Fibroblast of the conjunctiva (primary cell): ENCODE measurements at regions not wholly inside any gene's neighbourhood (a gene's known extent, or its start where the extent isn't known, plus 50 kb on each side); places are given as distances from the start of the nearest gene placed in this dataset.
A peak's percentile ranks its signal among the peaks of the same experiment; 100 is the strongest.
"Not testable (repeated sequence)": the region's sequence is repeated elsewhere in the genome, so short reads cannot be mapped to it uniquely, and the experiment has no call there.

ENCODE experiments used
- DNase-seq: peaks from one replicate; pipeline ENCODE4 v3.0.0-alpha.2; 2010; ENCODE audit warnings: low read depth

GRCh38 chr10:111598433-111599059, 521.7 kb downstream of the ADRA2A start:
- DNase-seq, result peak; percentile 40

GRCh38 chr10:111599943-111600342, 523.1 kb downstream of the ADRA2A start:
- DNase-seq, result no peak

- no peak for DNase-seq
Observed at GRCh38 chr10:111600772-111601171, 523.9 kb downstream of the ADRA2A start.

GRCh38 chr10:111612273-111612672, 535.4 kb downstream of the ADRA2A start:
- no peak for DNase-seq

GRCh38 chr10:111634191-111634590, 549.4 kb downstream of the GPAM start:
- DNase-seq, result no peak

GRCh38 chr10:111646021-111646420, 537.5 kb downstream of the GPAM start:
- no peak for DNase-seq

- peak; percentile 59 for DNase-seq
Observed at GRCh38 chr10:111648046-111648445, 535.5 kb downstream of the GPAM start.

- DNase-seq, result not testable (repeated sequence)
Observed at GRCh38 chr10:111649080-111649479, 534.5 kb downstream of the GPAM start.

GRCh38 chr10:111650088-111650487, 533.5 kb downstream of the GPAM start:
- no peak for DNase-seq

GRCh38 chr10:111656066-111656465, 527.5 kb downstream of the GPAM start:
- no peak for DNase-seq

GRCh38 chr10:111677759-111678158, 505.8 kb downstream of the GPAM start:
- no peak for DNase-seq

GRCh38 chr10:111686796-111687195, 496.8 kb downstream of the GPAM start:
- DNase-seq, result no peak

- DNase-seq, result no peak
Observed at GRCh38 chr10:111698711-111699110, 484.9 kb downstream of the GPAM start.

- no peak for DNase-seq
Observed at GRCh38 chr10:111703986-111704385, 479.6 kb downstream of the GPAM start.

- peak; percentile 41 for DNase-seq
Observed at GRCh38 chr10:111705021-111705420, 478.5 kb downstream of the GPAM start.

GRCh38 chr10:111706331-111706730, 477.2 kb downstream of the GPAM start:
- DNase-seq, result no peak

GRCh38 chr10:111707076-111707475, 476.5 kb downstream of the GPAM start:
- DNase-seq, result peak; percentile 28

GRCh38 chr10:111709603-111710002, 474.0 kb downstream of the GPAM start:
- no peak for DNase-seq

GRCh38 chr10:111716032-111716431, 467.5 kb downstream of the GPAM start:
- DNase-seq, result no peak

GRCh38 chr10:111724121-111724520, 459.4 kb downstream of the GPAM start:
- no peak for DNase-seq

- no peak for DNase-seq
Observed at GRCh38 chr10:111725050-111725449, 458.5 kb downstream of the GPAM start.

- DNase-seq, result no peak
Observed at GRCh38 chr10:111732166-111732785, 451.3 kb downstream of the GPAM start.

- no peak for DNase-seq
Observed at GRCh38 chr10:111739125-111739873, 444.3 kb downstream of the GPAM start.

- DNase-seq, result no peak
Observed at GRCh38 chr10:111739874-111740139, 443.8 kb downstream of the GPAM start.
